ENCODE measurements at regions not wholly inside any gene's neighbourhood (a gene's known extent, or its start where the extent isn't known, plus 50 kb on each side); places are given as distances from the start of the nearest gene placed in this dataset.

GRCh38 chr6:147903321-147903720 lies 394.8 kb downstream of the SAMD5 start:
- DNase-seq (ENCODE audit: low read depth, low spot score): no peak
- in situ Hi-C loops (cut with HindIII; ENCODE audit: low pct_unique_long_range_greater_than_20kb, low sequenced_read_pairs): no loop called here

- no peak for DNase-seq (ENCODE audit: low read depth, low spot score)
- in situ Hi-C loops (cut with HindIII; ENCODE audit: low pct_unique_long_range_greater_than_20kb, low sequenced_read_pairs): no loop called here
These were observed 395.4 kb downstream of the SAMD5 start for GRCh38 chr6:147903931-147904330.

DNA sequence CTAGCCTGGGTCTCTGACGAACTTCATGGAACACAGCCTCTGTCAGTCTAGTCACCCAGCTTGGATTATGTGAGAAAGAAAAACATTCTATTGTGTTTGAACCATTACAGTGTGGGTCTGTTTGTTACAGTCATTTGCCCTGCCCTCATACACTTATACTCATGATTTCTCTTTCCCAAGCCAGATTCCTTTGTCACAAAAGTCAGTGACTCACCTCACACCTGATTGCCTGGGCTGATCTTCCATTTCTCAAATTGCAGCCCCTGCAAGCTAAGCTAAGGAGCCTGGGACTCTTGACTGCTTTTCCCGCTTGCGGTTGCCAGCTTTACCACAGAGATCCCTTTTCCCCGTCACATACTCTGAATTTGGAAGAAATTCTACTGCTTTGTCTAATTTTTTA lies 395.9 kb downstream of the SAMD5 start:
- DNase-seq (ENCODE audit: low read depth, low spot score): no peak
- in situ Hi-C loops (cut with HindIII; ENCODE audit: low pct_unique_long_range_greater_than_20kb, low sequenced_read_pairs): no loop called here

- no peak for DNase-seq (ENCODE audit: low read depth, low spot score)
- in situ Hi-C loops (cut with HindIII; ENCODE audit: low pct_unique_long_range_greater_than_20kb, low sequenced_read_pairs): no loop called here
These were observed 397.2 kb downstream of the SAMD5 start for GRCh38 chr6:147905711-147906110.

- in situ Hi-C loops (cut with HindIII; ENCODE audit: low pct_unique_long_range_greater_than_20kb, low sequenced_read_pairs): no loop called here
These were observed 397.9 kb downstream of the SAMD5 start for GRCh38 chr6:147906361-147906760.

GRCh38 chr6:147909640-147910039 lies 401.1 kb downstream of the SAMD5 start:
- no peak for DNase-seq (ENCODE audit: low read depth, low spot score)
- in situ Hi-C loops (cut with HindIII; ENCODE audit: low pct_unique_long_range_greater_than_20kb, low sequenced_read_pairs): no loop called here

More at GRCh38 chr6:147906361-147906760, 397.9 kb downstream of the SAMD5 start:
- DNase-seq (ENCODE audit: low read depth, low spot score): no peak

- in situ Hi-C loops (cut with HindIII; ENCODE audit: low pct_unique_long_range_greater_than_20kb, low sequenced_read_pairs): no loop called here
- DNase-seq (ENCODE audit: low read depth, low spot score): peak; percentile 16
These were observed 401.8 kb downstream of the SAMD5 start for GRCh38 chr6:147910281-147910680.

- DNase-seq (ENCODE audit: low read depth, low spot score): no peak
- in situ Hi-C loops (cut with HindIII; ENCODE audit: low pct_unique_long_range_greater_than_20kb, low sequenced_read_pairs): no loop called here
These were observed 402.6 kb downstream of the SAMD5 start for GRCh38 chr6:147911057-147911456.

GRCh38 chr6:147911686-147912085 lies 403.2 kb downstream of the SAMD5 start:
- in situ Hi-C loops (cut with HindIII; ENCODE audit: low pct_unique_long_range_greater_than_20kb, low sequenced_read_pairs): no loop called here
- DNase-seq (ENCODE audit: low read depth, low spot score): no peak

GRCh38 chr6:147922799-147923198 lies 414.3 kb downstream of the SAMD5 start:
- in situ Hi-C loops (cut with HindIII; ENCODE audit: low pct_unique_long_range_greater_than_20kb, low sequenced_read_pairs): no loop called here
- no peak for DNase-seq (ENCODE audit: low read depth, low spot score)

DNA sequence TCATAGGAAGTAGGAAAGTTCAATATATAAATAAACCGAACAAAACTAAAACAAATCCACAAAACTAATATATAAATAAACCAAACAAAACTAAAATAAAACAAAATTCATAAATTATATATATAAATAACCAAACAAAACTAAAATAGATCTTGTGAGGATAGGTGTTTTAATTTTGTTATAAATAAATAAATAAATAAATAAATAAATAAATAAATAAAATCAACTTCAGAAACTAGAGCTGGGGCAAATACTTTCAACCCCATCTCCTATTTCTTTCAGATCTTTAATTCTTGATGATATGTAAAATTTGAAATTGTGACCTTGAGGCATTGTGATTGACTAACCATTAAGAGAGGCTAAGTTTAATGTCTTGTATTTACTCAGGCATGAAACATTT lies 416.1 kb downstream of the SAMD5 start:
- in situ Hi-C loops (cut with HindIII; ENCODE audit: low pct_unique_long_range_greater_than_20kb, low sequenced_read_pairs): no loop called here
- no peak for DNase-seq (ENCODE audit: low read depth, low spot score)

GRCh38 chr6:147925826-147926225 lies 416.8 kb upstream of the SASH1 start:
- no peak for DNase-seq (ENCODE audit: low read depth, low spot score)
- in situ Hi-C loops (cut with HindIII; ENCODE audit: low pct_unique_long_range_greater_than_20kb, low sequenced_read_pairs): no loop called here

DNA sequence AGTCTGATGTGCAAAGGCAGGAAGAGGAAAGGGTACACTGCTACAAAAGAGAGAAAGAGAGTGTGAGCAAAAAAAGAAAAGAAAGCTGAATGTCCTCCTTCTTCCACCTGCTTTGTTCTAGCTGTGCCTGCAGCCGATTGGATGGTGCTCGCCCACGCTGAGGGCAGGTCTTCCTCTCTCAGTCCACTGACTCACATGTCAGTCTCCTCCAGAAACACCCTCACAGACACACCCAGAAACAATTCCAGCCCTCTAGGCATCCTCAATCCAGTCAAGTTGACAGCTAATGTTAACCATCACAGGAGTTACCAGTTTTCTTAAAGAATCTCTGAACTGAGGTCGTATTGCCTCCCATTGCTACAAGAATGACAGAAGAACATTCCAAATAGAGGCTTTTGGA lies 411.9 kb upstream of the SASH1 start:
- DNase-seq (ENCODE audit: low read depth, low spot score): no peak
- in situ Hi-C loops (cut with HindIII; ENCODE audit: low pct_unique_long_range_greater_than_20kb, low sequenced_read_pairs): no loop called here

- in situ Hi-C loops (cut with HindIII; ENCODE audit: low pct_unique_long_range_greater_than_20kb, low sequenced_read_pairs): no loop called here
- no peak for DNase-seq (ENCODE audit: low read depth, low spot score)
These were observed 409.4 kb upstream of the SASH1 start for GRCh38 chr6:147933224-147933623.

GRCh38 chr6:147935656-147936055 lies 407.0 kb upstream of the SASH1 start:
- in situ Hi-C loops (cut with HindIII; ENCODE audit: low pct_unique_long_range_greater_than_20kb, low sequenced_read_pairs): no loop called here
- no peak for DNase-seq (ENCODE audit: low read depth, low spot score)

DNA sequence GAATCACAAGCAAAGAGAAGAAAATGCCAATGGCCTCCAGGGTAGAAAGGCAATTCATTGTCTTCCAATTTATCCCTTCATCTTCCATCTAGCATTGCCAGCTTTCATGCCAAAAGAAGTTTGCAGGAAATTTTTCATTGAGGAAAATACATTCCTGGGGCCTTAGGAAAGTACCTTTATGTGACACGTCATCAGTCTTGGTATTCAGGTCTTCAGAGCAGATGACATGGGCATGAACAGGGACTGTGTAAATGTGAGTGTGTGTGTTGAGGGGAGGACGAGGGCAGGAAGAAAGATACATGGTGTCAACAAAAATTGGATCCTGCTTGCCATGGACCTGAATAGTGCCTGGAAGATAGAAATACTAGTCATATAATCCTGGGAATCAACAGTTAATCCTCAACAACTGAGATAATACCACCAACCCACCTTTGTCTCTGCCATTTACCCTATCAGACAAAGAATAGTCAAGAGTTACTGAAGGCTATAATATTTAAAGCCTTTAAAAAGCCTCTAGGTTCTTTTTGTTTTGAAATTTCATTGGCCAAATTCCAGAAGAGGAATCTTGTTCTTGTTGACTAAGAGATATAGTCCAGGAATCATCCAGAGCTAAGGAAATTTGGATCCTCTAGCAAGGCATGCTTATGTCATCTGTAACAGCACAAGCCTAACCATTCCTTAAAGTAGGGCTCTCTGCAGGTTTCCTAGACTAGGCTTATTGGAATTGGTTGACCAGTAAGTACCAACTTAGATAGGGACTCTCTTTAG lies 405.8 kb upstream of the SASH1 start:
- in situ Hi-C loops (cut with HindIII; ENCODE audit: low pct_unique_long_range_greater_than_20kb, low sequenced_read_pairs): no loop called here

DNA sequence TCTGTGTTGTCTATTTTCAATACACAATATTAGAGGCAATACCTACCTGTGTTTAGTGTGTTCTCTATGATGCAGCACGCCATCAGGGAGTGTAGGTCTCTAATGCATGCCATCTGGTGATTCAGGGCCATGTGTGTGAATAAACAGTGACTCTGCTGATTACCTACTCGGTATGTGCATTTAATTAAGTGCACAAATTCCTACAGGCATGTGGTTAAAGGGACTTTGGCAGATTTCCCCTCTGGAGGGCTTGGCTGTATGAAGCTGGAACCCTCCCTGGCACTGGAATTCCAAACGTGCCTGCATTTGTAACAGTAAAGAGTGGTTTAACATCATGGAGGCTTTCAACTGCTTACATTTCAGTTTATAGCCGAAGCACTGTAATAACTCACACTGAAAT lies 401.5 kb upstream of the SASH1 start:
- in situ Hi-C loops (cut with HindIII; ENCODE audit: low pct_unique_long_range_greater_than_20kb, low sequenced_read_pairs): no loop called here
- DNase-seq (ENCODE audit: low read depth, low spot score): no peak

More for the DNA sequence above, 405.8 kb upstream of the SASH1 start:
- DNase-seq (ENCODE audit: low read depth, low spot score): no peak

GRCh38 chr6:147942363-147942762 lies 400.3 kb upstream of the SASH1 start:
- in situ Hi-C loops (cut with HindIII; ENCODE audit: low pct_unique_long_range_greater_than_20kb, low sequenced_read_pairs): no loop called here
- DNase-seq (ENCODE audit: low read depth, low spot score): no peak

GRCh38 chr6:147944122-147944521 lies 398.5 kb upstream of the SASH1 start:
- no peak for DNase-seq (ENCODE audit: low read depth, low spot score)
- in situ Hi-C loops (cut with HindIII; ENCODE audit: low pct_unique_long_range_greater_than_20kb, low sequenced_read_pairs): no loop called here

DNA sequence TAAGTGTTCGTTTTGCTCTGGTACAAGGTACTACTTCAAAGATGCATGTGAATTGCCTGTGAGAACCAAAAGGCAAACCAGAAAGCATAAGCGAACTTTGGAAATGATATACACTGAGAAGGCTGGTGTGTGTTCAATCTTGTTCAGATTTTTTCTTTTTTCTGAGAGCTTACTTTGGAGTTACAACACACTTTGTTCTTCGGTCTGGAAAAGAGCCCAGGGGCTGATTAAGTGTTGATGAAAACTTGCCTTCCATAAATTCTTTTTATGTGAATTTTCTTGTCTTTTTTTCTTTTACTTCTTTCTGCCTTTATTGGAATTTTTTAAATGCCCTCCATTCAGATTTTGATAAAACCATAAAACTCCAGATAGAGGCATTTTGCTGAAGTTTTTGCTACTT lies 395.1 kb upstream of the SASH1 start:
- in situ Hi-C loops (cut with HindIII; ENCODE audit: low pct_unique_long_range_greater_than_20kb, low sequenced_read_pairs): no loop called here
- no peak for DNase-seq (ENCODE audit: low read depth, low spot score)
